Ovary (tissue), 7 donors: ENCODE measurements at regions not wholly inside any gene's neighbourhood (a gene's known extent, or its start where the extent isn't known, plus 50 kb on each side); places are given as distances from the start of the nearest gene placed in this dataset.
A peak's percentile ranks its signal among the peaks of the same experiment; 100 is the strongest.

Experiments
- DNase-seq, 5 donors: peaks; one replicate each; pipeline ENCODE4 v3.0.0-alpha.2; 2019 to 2020
- H3K27ac ChIP-seq, 2 donors: fragments of 200-600 bp; one replicate each; pipeline versions ENCODE4 v1.5.1 to v1.8.0; 2019 to 2022
- H3K27me3 ChIP-seq: fragments of 200-600 bp; one replicate; pipeline ENCODE4 v1.8.0; 2022
- H3K36me3 ChIP-seq: fragments of 200-600 bp; sonication (generic); one replicate; pipeline ENCODE4 v1.5.1; 2019
- H3K4me1 ChIP-seq: one replicate; pipeline ENCODE4 v1.8.1; 2013; ENCODE audit warnings: mild to moderate bottlenecking, moderate library complexity; ENCODE audit not compliant: insufficient read depth
- H3K4me3 ChIP-seq: fragments of 200-600 bp; sonication (generic); one replicate; pipeline ENCODE4 v1.5.1; 2017
- H3K9me3 ChIP-seq, 2 donors: fragments of 200-600 bp in 1 of 2; sonication (generic) in 1 of 2; one replicate each; pipeline versions ENCODE4 v1.5.1 to v1.8.1; 2013 to 2019; ENCODE audit warnings: mild to moderate bottlenecking in 1 of 2, moderate library complexity in 1 of 2
- EP300 ChIP-seq: sonication (generic); formaldehyde crosslinking; IDR thresholded peaks from one replicate; pipeline ENCODE4 v1.6.1; 2017; ENCODE audit warnings: antibody characterized with exemption
- POLR2A ChIP-seq: fragments of 450-650 bp; IDR thresholded peaks from one replicate; pipeline ENCODE4 v1.6.1; 2017; ENCODE audit warnings: antibody characterized with exemption, mild to moderate bottlenecking, moderate library complexity
- WGBS, 3 donors: extraction: QIAGEN DNeasy Blood & Tissue Kit in 1 of 3; methylation state at CpG; one replicate each; pipeline versions ENCODE4 v1.1.5 to v1.1.7; 2013 to 2017; 5-methylcytosine and 5-hydroxymethylcytosine counted together
- intact Hi-C, 4 donors: fragments of 100-400 bp; cut with DNase I; formaldehyde crosslinking; loops; one replicate each; pipeline versions ENCODE4 v1.11.0 to v1.15.1; 2022 to 2023
- TF ChIP-seq, protein P1 (sequence below), 3 donors: fragments of 450-650 bp in 2 of 3; fragments of 200-600 bp in 1 of 3; IDR thresholded peaks; one replicate each; pipeline versions ENCODE4 v1.5.1 to v1.8.0; 2016 to 2022; ENCODE audit warnings: antibody characterized with exemption in 3 of 3, mild to moderate bottlenecking in 1 of 3
- donor health status: DM: no; HTN: no; CAD: no; lungs with moderate emphysema.
- donor health status: DM: no; HTN: no; CAD: no.
- donor health status: Bipolar disorder and iron deficiency.
- donor health status: DM: no; HTN: no; CAD: no.
- donor health status: DM: yes; HTN: yes; CAD: no.

GRCh38 chr5:14016549-14016948 lies 72.1 kb upstream of the DNAH5 start:
- no peaks in the 10 kb centered on the region for H3K36me3 ChIP-seq
- no peaks in the 10 kb centered on the region for H3K4me1 ChIP-seq
- WGBS, 3 donors, result 47 to 55% (median 49%) methylated on average over 4 of the region's 4 CpGs
- no peak overlapping the region for H3K27ac ChIP-seq
- TF ChIP-seq EP300 (no peak), POLR2A (no peak)
- TF ChIP-seq, protein P1, sequence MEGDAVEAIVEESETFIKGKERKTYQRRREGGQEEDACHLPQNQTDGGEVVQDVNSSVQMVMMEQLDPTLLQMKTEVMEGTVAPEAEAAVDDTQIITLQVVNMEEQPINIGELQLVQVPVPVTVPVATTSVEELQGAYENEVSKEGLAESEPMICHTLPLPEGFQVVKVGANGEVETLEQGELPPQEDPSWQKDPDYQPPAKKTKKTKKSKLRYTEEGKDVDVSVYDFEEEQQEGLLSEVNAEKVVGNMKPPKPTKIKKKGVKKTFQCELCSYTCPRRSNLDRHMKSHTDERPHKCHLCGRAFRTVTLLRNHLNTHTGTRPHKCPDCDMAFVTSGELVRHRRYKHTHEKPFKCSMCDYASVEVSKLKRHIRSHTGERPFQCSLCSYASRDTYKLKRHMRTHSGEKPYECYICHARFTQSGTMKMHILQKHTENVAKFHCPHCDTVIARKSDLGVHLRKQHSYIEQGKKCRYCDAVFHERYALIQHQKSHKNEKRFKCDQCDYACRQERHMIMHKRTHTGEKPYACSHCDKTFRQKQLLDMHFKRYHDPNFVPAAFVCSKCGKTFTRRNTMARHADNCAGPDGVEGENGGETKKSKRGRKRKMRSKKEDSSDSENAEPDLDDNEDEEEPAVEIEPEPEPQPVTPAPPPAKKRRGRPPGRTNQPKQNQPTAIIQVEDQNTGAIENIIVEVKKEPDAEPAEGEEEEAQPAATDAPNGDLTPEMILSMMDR (IDR thresholded peaks at IDR 0.05), result no peak
- no peak for DNase-seq
- intact Hi-C loops, result no loop called here
- H3K27me3 ChIP-seq, result no peaks in the 10 kb centered on the region
- H3K4me3 ChIP-seq, result no peak overlapping the region
- no peaks in the 10 kb centered on the region for H3K9me3 ChIP-seq

GRCh38 chr5:14011089-14012020 lies 66.9 kb upstream of the DNAH5 start:
- intact Hi-C loops, result no loop called here
- Histone ChIP-seq H3K36me3 (no peaks in the 10 kb centered on the region), H3K9me3 (no peaks in the 10 kb centered on the region), H3K27ac (peak overlapping the region in 1 of 2 donors; percentile 2), H3K27me3 (no peaks in the 10 kb centered on the region), H3K4me1 (no peaks in the 10 kb centered on the region), H3K4me3 (peak overlapping the region; percentile 53)
- TF ChIP-seq EP300, result no peak
- TF ChIP-seq POLR2A, result no peak
- TF ChIP-seq, protein P1 (IDR thresholded peaks at IDR 0.05), result no peak
- peak; percentile 83 to 91 (median 86) for DNase-seq
- 1% methylated on average over 61 to 74 of the region's 74 CpGs for WGBS, 3 donors

DNA sequence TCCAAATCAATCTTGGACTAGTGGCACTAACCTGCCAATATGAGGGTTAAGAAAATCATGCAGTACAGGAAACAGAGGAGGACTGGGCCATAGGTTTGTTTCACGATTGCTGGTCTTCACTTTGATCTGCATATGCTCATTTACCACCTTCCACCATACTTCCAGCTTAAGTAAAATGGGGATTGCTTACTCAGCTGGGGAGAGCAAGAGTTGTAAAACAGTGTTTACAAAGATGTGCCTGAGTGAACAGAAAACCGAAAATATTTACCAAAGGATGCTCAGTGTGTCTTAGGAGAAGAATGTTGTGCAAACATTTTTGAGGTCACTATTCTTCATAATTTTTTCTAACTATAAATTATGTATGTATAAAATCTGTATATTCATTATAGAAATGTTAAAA lies 65.1 kb upstream of the DNAH5 start:
- no peaks in the 10 kb centered on the region for H3K27me3 ChIP-seq
- H3K27ac ChIP-seq, result no peak overlapping the region
- no peaks in the 10 kb centered on the region for H3K36me3 ChIP-seq
- TF ChIP-seq, protein P1 (IDR thresholded peaks at IDR 0.05), result no peak
- TF ChIP-seq POLR2A, result no peak
- no peak for TF ChIP-seq EP300
- no peaks in the 10 kb centered on the region for H3K9me3 ChIP-seq
- H3K4me3 ChIP-seq, result no peak overlapping the region
- intact Hi-C loops, result no loop called here
- H3K4me1 ChIP-seq, result no peaks in the 10 kb centered on the region
- no peak for DNase-seq
- 37 to 48% (median 37%) methylated on average over 2 of the region's 2 CpGs for WGBS, 3 donors

DNA sequence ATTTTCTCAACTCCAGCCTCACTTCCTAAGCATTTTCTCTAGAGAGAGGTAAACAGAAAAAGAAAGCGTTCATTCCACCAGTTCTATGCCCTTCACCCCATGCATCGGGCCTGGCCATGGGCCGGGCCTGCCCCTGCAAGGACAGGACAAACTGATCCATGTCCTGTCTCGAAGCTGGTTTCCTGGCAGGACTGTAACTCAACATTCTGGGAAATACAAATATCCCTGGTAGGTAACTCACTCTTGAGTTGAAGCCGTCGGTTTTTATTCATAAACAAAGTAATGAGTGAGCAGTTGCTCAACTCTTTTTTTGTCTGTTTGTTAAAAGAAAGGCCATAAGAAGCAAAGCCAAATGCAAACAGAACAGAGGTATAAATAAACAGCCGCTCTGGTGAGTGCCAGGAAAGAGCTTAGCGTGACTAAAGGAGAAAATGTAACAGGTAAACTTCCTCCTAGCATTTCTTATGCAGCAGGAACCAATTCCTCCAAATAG lies 64.4 kb upstream of the DNAH5 start:
- TF ChIP-seq POLR2A, result no peak
- TF ChIP-seq, protein P1 (IDR thresholded peaks at IDR 0.05), result no peak
- no peak for TF ChIP-seq EP300
- no peaks in the 10 kb centered on the region for H3K9me3 ChIP-seq
- H3K4me3 ChIP-seq, result no peak overlapping the region
- DNase-seq, result no peak
- WGBS, 3 donors, result 50 to 60% (median 55%) methylated on average over 8 of the region's 8 CpGs
- no peaks in the 10 kb centered on the region for H3K27me3 ChIP-seq
- no peaks in the 10 kb centered on the region for H3K4me1 ChIP-seq
- intact Hi-C loops, result no loop called here
- H3K36me3 ChIP-seq, result no peaks in the 10 kb centered on the region
- no peak overlapping the region for H3K27ac ChIP-seq
